ENCODE measurements at regions not wholly inside any gene's neighbourhood (a gene's known extent, or its start where the extent isn't known, plus 50 kb on each side); places are given as distances from the start of the nearest gene placed in this dataset.

DNA sequence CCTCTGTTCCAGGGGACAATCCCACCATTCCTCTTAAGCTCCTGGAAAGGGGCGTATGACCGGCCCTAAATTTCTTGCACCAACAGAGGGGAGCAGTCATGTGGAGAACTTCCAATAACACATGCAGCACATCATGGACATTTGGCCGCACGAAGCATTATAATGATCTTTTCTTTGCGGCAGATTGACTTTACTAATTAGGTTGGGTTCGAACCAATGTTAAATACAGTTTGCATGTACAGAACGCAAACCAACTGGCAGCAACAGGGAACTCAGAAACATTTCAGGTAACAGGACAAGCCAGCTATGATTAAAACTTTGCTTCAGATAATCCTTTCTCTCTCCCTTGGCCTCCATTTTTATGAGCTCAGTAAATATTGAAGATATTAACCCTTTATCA lies 100.8 kb upstream of the ADPGK start:
- no peak for TF ChIP-seq EZH2 (IDR thresholded peaks at IDR 0.05; ENCODE audit: low read length, missing control alignments)
- TF ChIP-seq, protein P1, sequence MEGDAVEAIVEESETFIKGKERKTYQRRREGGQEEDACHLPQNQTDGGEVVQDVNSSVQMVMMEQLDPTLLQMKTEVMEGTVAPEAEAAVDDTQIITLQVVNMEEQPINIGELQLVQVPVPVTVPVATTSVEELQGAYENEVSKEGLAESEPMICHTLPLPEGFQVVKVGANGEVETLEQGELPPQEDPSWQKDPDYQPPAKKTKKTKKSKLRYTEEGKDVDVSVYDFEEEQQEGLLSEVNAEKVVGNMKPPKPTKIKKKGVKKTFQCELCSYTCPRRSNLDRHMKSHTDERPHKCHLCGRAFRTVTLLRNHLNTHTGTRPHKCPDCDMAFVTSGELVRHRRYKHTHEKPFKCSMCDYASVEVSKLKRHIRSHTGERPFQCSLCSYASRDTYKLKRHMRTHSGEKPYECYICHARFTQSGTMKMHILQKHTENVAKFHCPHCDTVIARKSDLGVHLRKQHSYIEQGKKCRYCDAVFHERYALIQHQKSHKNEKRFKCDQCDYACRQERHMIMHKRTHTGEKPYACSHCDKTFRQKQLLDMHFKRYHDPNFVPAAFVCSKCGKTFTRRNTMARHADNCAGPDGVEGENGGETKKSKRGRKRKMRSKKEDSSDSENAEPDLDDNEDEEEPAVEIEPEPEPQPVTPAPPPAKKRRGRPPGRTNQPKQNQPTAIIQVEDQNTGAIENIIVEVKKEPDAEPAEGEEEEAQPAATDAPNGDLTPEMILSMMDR (conservative IDR thresholded peaks at IDR 0.05 in 1 of 2, IDR thresholded peaks at IDR 0.05 in 1 of 2; ENCODE audit: low read depth in 1 of 2, low read length in 2 of 2): no peak
